GM12865 (cell line): ENCODE measurements at regions not wholly inside any gene's neighbourhood (a gene's known extent, or its start where the extent isn't known, plus 50 kb on each side); places are given as distances from the start of the nearest gene placed in this dataset.

Experiments
- DNase-seq: peaks from one replicate; pipeline ENCODE4 v3.0.0; 2010; ENCODE audit warnings: low read depth
- H3K4me3 ChIP-seq: 2 replicates; pipeline ENCODE4 v1.5.1; 2011; ENCODE audit warnings: mild to moderate bottlenecking, low read depth, low read length, control low read depth
- CTCF ChIP-seq: IDR thresholded peaks from 2 replicates; pipeline ENCODE4 v1.5.1; 2011; ENCODE audit warnings: low read length, control low read depth, low read depth, inconsistent platforms; ENCODE audit not compliant: insufficient read depth; ENCODE audit errors: missing control alignments

DNA sequence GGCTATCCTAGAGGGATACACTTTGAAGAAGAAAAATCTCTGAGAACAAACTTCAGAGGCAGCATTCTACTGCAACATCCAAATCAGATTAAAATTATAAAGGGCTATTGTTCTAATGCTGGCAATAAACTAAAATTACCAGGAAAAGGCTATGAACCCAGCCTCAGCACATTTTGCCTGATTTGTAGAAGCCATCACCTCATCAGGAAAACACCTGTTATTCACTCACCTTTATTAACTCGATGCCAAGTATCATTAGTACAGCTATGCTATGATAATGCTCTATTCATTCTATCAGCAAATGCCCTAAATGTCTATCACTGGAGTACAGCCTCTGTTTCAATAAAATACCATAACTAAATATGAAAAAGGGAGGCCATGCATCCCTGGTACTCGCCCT lies 510.2 kb downstream of the RASEF start:
- no peak for DNase-seq
- TF ChIP-seq CTCF = no peak
- H3K4me3 ChIP-seq = no peak overlapping the region

DNA sequence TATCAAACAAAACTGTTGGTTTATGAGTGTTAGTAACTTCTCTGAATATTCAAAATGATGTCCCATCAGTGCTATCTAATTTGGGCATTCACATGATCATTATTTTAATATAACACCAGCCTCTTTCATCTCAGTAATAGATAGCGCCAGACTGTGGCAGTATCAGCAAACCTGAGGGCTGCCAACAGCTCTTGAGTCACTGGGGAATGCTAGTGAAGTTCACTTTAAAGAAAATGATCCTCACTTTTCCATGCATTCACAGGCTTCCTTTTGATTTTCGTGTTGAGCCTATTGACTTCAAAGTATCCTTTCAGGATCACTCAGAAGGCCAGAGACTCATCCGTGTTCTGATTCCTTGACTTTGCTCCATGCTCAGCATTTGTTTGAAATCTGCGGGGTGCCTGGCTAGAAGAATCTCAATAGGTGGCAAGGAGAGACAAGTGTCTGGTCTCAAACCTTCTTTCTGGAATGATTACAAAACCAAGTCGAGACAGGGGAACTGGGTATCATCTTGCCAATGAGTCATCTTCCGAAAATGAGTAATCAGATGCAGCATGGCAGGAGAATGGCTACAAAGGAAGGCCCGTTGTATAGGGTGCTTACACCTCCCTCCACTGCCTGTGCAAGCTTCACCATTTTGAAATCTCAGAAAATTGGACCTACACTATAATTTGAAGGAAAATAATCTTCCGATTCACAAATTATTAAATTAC lies 509.1 kb downstream of the RASEF start:
- DNase-seq = peak; percentile 1
- no peak overlapping the region for H3K4me3 ChIP-seq
- TF ChIP-seq CTCF = no peak

DNA sequence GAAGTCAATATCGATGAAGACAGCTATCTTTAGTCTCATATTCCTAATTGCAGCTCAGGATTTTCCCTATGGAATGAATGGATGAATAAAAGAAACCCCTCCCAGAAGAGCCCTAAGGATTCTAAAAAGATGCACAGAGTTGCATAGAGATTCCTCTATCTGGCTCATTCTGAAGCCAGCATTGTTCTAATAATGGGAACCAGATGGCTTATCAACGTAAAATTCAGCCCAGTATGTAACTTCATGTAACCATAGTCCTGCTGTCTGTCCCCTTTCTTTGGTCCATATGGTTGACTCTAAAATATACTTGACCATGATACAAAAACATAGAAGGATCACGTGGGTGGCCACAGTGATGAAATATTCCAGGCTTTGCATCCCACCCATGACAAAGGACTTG lies 508.6 kb downstream of the RASEF start:
- no peak overlapping the region for H3K4me3 ChIP-seq
- no peak for TF ChIP-seq CTCF
- no peak for DNase-seq

DNA sequence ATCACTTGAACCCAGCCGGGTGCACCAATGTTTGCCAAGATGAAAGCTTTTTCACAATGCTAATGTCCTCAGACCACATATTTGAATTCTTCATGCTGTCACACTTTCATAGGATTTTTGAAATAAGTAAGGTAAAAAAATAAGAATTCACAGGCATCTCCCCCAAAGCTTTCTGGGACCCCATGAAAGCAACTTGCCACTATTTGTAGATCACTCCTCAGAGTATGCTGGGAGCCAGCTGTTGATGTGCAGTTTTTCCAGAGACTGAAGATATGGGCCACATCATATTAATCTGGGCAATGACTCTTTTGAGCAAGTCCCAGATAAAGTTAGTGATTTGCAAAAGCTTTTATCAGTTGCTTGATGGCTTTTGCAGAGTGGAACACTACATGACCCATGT lies 507.9 kb downstream of the RASEF start:
- no peak for TF ChIP-seq CTCF
- DNase-seq = no peak
- no peak overlapping the region for H3K4me3 ChIP-seq

- H3K4me3 ChIP-seq = no peak overlapping the region
Observed at GRCh38 chr9:82555431-82556051, 507.4 kb downstream of the RASEF start.

DNA sequence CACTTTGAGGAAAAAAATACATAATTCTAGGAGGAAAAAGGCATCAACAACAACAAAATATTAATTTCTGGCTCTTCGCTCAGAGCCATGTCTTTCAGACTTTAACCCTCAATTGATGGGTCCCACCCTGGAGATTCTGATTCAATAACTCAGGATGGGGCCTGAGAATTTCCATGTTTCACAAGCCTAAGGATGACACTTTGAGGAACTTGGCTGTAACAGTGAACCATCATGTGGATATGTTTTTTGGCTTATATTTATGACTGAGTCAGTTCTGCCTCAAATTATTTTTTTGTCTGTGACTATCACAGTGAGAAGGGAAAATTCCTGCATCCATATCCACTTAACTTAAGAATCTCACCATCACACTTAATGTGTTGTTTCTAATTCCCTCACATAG lies 504.6 kb downstream of the RASEF start:
- H3K4me3 ChIP-seq = no peak overlapping the region
- no peak for DNase-seq
- TF ChIP-seq CTCF = no peak

More at GRCh38 chr9:82555431-82556051, 507.4 kb downstream of the RASEF start:
- no peak for TF ChIP-seq CTCF
- DNase-seq = no peak

GRCh38 chr9:82558855-82559630 lies 503.9 kb downstream of the RASEF start:
- H3K4me3 ChIP-seq = no peak overlapping the region
- TF ChIP-seq CTCF = no peak
- no peak for DNase-seq
